ENCODE measurements at regions not wholly inside any gene's neighbourhood (a gene's known extent, or its start where the extent isn't known, plus 50 kb on each side); places are given as distances from the start of the nearest gene placed in this dataset.
"Not testable (repeated sequence)": the region's sequence is repeated elsewhere in the genome, so short reads cannot be mapped to it uniquely, and the experiment has no call there.

- no peak for TF ChIP-seq CTCF (IDR thresholded peaks at IDR 0.05; ENCODE audit: borderline replicate concordance, insufficient read depth, low read depth, low read length)
- no peak overlapping the region for H3K4me3 ChIP-seq (ENCODE audit: low read depth, low read length)
Observed at GRCh38 chr18:1308686-1309085, 404.0 kb downstream of the ADCYAP1 start.

GRCh38 chr18:1311376-1311775 is 406.7 kb downstream of the ADCYAP1 start:
- H3K4me3 ChIP-seq (ENCODE audit: low read depth, low read length) = no peak overlapping the region
- no peak for TF ChIP-seq CTCF (IDR thresholded peaks at IDR 0.05; ENCODE audit: borderline replicate concordance, insufficient read depth, low read depth, low read length)

- H3K4me3 ChIP-seq (ENCODE audit: low read depth, low read length) = not testable (repeated sequence)
Observed at GRCh38 chr18:1335345-1335744, 430.7 kb downstream of the ADCYAP1 start.

- no peak overlapping the region for H3K4me3 ChIP-seq (ENCODE audit: low read depth, low read length)
- no peak for TF ChIP-seq CTCF (IDR thresholded peaks at IDR 0.05; ENCODE audit: borderline replicate concordance, insufficient read depth, low read depth, low read length)
Observed at GRCh38 chr18:1350931-1351450, 446.3 kb downstream of the ADCYAP1 start.

- no peak overlapping the region for H3K4me3 ChIP-seq (ENCODE audit: low read depth, low read length)
- no peak for TF ChIP-seq CTCF (IDR thresholded peaks at IDR 0.05; ENCODE audit: borderline replicate concordance, insufficient read depth, low read depth, low read length)
Observed at GRCh38 chr18:1353025-1353424, 448.4 kb downstream of the ADCYAP1 start.

GRCh38 chr18:1357724-1358123 is 453.1 kb downstream of the ADCYAP1 start:
- no peak overlapping the region for H3K4me3 ChIP-seq (ENCODE audit: low read depth, low read length)
- TF ChIP-seq CTCF (IDR thresholded peaks at IDR 0.05; ENCODE audit: borderline replicate concordance, insufficient read depth, low read depth, low read length) = no peak

- no peak overlapping the region for H3K4me3 ChIP-seq (ENCODE audit: low read depth, low read length)
- no peak for TF ChIP-seq CTCF (IDR thresholded peaks at IDR 0.05; ENCODE audit: borderline replicate concordance, insufficient read depth, low read depth, low read length)
Observed at GRCh38 chr18:1361936-1362335, 457.3 kb downstream of the ADCYAP1 start.

- TF ChIP-seq CTCF (IDR thresholded peaks at IDR 0.05; ENCODE audit: borderline replicate concordance, insufficient read depth, low read depth, low read length) = no peak
- H3K4me3 ChIP-seq (ENCODE audit: low read depth, low read length) = no peak overlapping the region
Observed at GRCh38 chr18:1370552-1370951, 465.9 kb downstream of the ADCYAP1 start.

Measured in GM12875 (cell line).